SK-N-SH (cell line): ENCODE measurements at regions not wholly inside any gene's neighbourhood (a gene's known extent, or its start where the extent isn't known, plus 50 kb on each side); places are given as distances from the start of the nearest gene placed in this dataset.

ENCODE experiments used
- CHD2 ChIP-seq: fragments of 150-350 bp; IDR thresholded peaks from 2 replicates; pipeline ENCODE4 v1.6.1; 2018; ENCODE audit warnings: low read length; ENCODE audit not compliant: partially characterized antibody
- CTCF ChIP-seq: fragments of 200-600 bp; sonication (generic); IDR thresholded peaks from 2 replicates; pipeline ENCODE4 v1.6.1; 2017; ENCODE audit warnings: antibody characterized with exemption, mild to moderate bottlenecking, moderate library complexity
- EP300 ChIP-seq, 2 experiments: IDR thresholded peaks; 2 replicates each; pipeline versions ENCODE4 v1.4.0 to v1.6.1; 2012; ENCODE audit warnings: borderline replicate concordance in 1 of 2, low read depth in 1 of 2, low read length in 1 of 2
- EZH2phosphoT487 ChIP-seq: fragments of 200-600 bp; sonication (generic); IDR thresholded peaks from 2 replicates; pipeline ENCODE4 v1.6.1; 2017; ENCODE audit warnings: low read depth, mixed run types, mild to moderate bottlenecking, antibody characterized with exemption, moderate library complexity, borderline replicate concordance
- FOXJ3 ChIP-seq: sonication (generic); formaldehyde crosslinking; IDR thresholded peaks from 2 replicates; pipeline ENCODE4 v1.5.1; 2020; ENCODE audit warnings: mild to moderate bottlenecking, missing genetic modification reagents
- FOXM1 ChIP-seq: IDR thresholded peaks from 2 replicates; pipeline ENCODE4 v1.4.0; 2012; ENCODE audit warnings: low read depth, mild to moderate bottlenecking
- RCOR1 ChIP-seq: fragments of 150-350 bp; IDR thresholded peaks from 2 replicates; pipeline ENCODE4 v1.6.1; 2017; ENCODE audit warnings: antibody characterized with exemption, low read length
- REST ChIP-seq: IDR thresholded peaks from 2 replicates; pipeline ENCODE4 v1.6.1; 2012; ENCODE audit warnings: mild to moderate bottlenecking, low read depth, low read length, moderate library complexity
- SIN3A ChIP-seq: IDR thresholded peaks from 2 replicates; pipeline ENCODE4 v1.6.1; 2012; ENCODE audit warnings: low read depth, mild to moderate bottlenecking, low read length, moderate library complexity, borderline replicate concordance
- ZBTB33 ChIP-seq: IDR thresholded peaks from 2 replicates; pipeline ENCODE4 v1.4.0; 2012; ENCODE audit warnings: low read depth, borderline replicate concordance

- no peak for TF ChIP-seq FOXM1
- no peak for TF ChIP-seq CTCF
- TF ChIP-seq ZBTB33: no peak
- TF ChIP-seq RCOR1: no peak
- no peak for TF ChIP-seq FOXJ3 (CRISPR knock-in tag)
- no peak for TF ChIP-seq CHD2
- TF ChIP-seq SIN3A: no peak
- no peak for TF ChIP-seq REST
- no peak for TF ChIP-seq EP300 (IDR thresholded peaks at IDR 0.05; ENCODE audit: borderline replicate concordance in 1 of 2, low read depth in 1 of 2, low read length in 1 of 2)
- TF ChIP-seq EZH2phosphoT487: no peak
Measured at GRCh38 chr1:177686933-177687332, 282.9 kb downstream of the SEC16B start.
